SU-DHL-6 (cell line): ENCODE measurements at regions not wholly inside any gene's neighbourhood (a gene's known extent, or its start where the extent isn't known, plus 50 kb on each side); places are given as distances from the start of the nearest gene placed in this dataset.

Experiments used
- H2AFZ ChIP-seq: fragments of 200-600 bp; sonication (generic); 2 replicates; pipeline ENCODE4 v1.6.1; 2014; ENCODE audit warnings: low read depth, mild to moderate bottlenecking, moderate library complexity, mixed read lengths, antibody characterized with exemption, low read length; ENCODE audit not compliant: severe bottlenecking
- H3F3A ChIP-seq: fragments of 200-600 bp; shearing (Covaris generic); 2 replicates; pipeline ENCODE4 v1.6.0; 2016; ENCODE audit warnings: antibody characterized with exemption, mild to moderate bottlenecking; ENCODE audit not compliant: insufficient read depth
- H3K27ac ChIP-seq: fragments of 200-600 bp; sonication (generic); 2 replicates; pipeline ENCODE4 v1.5.1; 2016; ENCODE audit warnings: low read depth, mild to moderate bottlenecking, low read length, moderate library complexity, mixed read lengths
- H3K27me3 ChIP-seq: fragments of 200-600 bp; sonication (generic), shearing (Covaris generic); 2 replicates; pipeline ENCODE4 v1.6.0; 2014; ENCODE audit warnings: mild to moderate bottlenecking, low read length
- H3K36me3 ChIP-seq: fragments of 200-600 bp; sonication (generic); 2 replicates; pipeline ENCODE4 v1.6.1; 2014; ENCODE audit warnings: mild to moderate bottlenecking, low read length, mixed read lengths
- H3K4me2 ChIP-seq: fragments of 300-600, 200-600 bp; shearing (Covaris generic), sonication (generic); 2 replicates; pipeline ENCODE4 v1.6.0; 2014; ENCODE audit warnings: low read length, low read depth, mild to moderate bottlenecking; ENCODE audit not compliant: poor library complexity, severe bottlenecking
- H3K4me3 ChIP-seq: fragments of 200-600 bp; sonication (generic); 2 replicates; pipeline ENCODE4 v1.5.1; 2014; ENCODE audit warnings: antibody characterized with exemption, low read length, mild to moderate bottlenecking, mixed read lengths; ENCODE audit not compliant: insufficient read depth, poor library complexity, severe bottlenecking
- H3K79me2 ChIP-seq: fragments of 200-600 bp; sonication (generic); 2 replicates; pipeline ENCODE4 v1.6.1; 2014; ENCODE audit warnings: mild to moderate bottlenecking, low read length, moderate library complexity; ENCODE audit not compliant: insufficient read depth
- H3K9ac ChIP-seq: fragments of 200-600 bp; sonication (generic); 2 replicates; pipeline ENCODE4 v1.7.0; 2014; ENCODE audit warnings: mild to moderate bottlenecking, low read length
- H3K9me2 ChIP-seq: fragments of 200-600 bp; sonication (generic); replicated peaks from 2 replicates; pipeline ENCODE4 v1.6.1; 2014; ENCODE audit warnings: low read length; ENCODE audit not compliant: insufficient read depth
- H3K9me3 ChIP-seq: fragments of 200-600 bp; sonication (generic); 2 replicates; pipeline ENCODE4 v1.6.1; 2014; ENCODE audit warnings: low read length, mixed read lengths; ENCODE audit not compliant: insufficient read depth
- H4K20me1 ChIP-seq: fragments of 200-600 bp; sonication (generic); 2 replicates; pipeline ENCODE4 v1.6.1; 2014; ENCODE audit warnings: low read depth, mild to moderate bottlenecking, antibody characterized with exemption, low read length, moderate library complexity, mixed read lengths
- CTCF ChIP-seq: fragments of 200-600 bp; sonication (generic); IDR thresholded peaks from one replicate; pipeline ENCODE4 v1.5.1; 2017; ENCODE audit warnings: antibody characterized with exemption, mild to moderate bottlenecking, low read length, moderate library complexity; ENCODE audit not compliant: insufficient read depth, poor library complexity, severe bottlenecking
- EZH2phosphoT487 ChIP-seq: fragments of 200-600 bp; sonication (generic), shearing (Covaris generic); conservative IDR thresholded peaks from 2 replicates; pipeline ENCODE4 v1.6.1; 2018; ENCODE audit warnings: mild to moderate bottlenecking, antibody characterized with exemption, low read length, moderate library complexity, mixed read lengths

DNA sequence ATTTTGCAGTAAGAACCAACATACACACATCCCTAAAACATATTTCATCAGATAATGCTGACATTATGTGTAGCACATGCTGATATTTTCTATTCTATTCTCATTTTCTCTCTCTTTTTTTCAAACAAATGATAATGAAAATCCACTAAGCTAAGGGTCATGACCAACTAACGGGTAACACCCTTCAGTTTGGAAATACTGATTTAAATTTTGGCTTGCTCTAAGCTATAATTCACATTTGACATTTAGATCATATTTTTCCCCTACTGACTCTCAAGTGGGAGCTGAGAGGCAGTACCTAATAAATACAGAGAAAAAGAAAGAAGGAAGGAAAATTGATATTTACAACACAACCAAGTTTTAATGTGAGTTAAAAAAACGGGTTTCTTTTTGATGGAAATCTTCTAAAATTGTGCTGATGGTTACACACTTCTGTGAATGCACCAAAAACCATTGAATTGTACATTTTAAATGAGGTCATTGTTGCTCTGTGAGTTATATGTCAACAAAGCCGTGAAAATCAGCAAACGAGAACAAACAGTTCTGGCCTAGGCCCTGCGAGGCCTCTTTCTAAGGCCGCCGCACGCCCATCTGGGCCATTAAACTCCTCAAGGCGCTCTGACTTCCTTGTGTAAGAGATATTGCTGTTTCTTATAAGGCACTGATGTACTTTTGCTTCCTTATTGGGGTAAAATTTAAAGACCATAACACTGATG lies 124.2 kb downstream of the GALR1 start:
- H2AFZ ChIP-seq: no peak overlapping the region
- H3K27me3 ChIP-seq: no peaks in the 10 kb centered on the region
- TF ChIP-seq EZH2phosphoT487 (no peak), CTCF (no peak)
- H3K4me2 ChIP-seq: no peak overlapping the region
- no peaks in the 10 kb centered on the region for H3F3A ChIP-seq
- no peaks in the 10 kb centered on the region for H4K20me1 ChIP-seq
- H3K27ac ChIP-seq: no peak overlapping the region
- H3K9ac ChIP-seq: no peak overlapping the region
- H3K4me3 ChIP-seq: no peak overlapping the region
- no peaks in the 10 kb centered on the region for H3K79me2 ChIP-seq
- H3K9me2 ChIP-seq: no peaks in the 10 kb centered on the region
- H3K36me3 ChIP-seq: no peaks in the 10 kb centered on the region
- H3K9me3 ChIP-seq: no peaks in the 10 kb centered on the region

- Histone ChIP-seq H3K27me3 (no peaks in the 10 kb centered on the region), H3K4me2 (no peak overlapping the region), H3K36me3 (no peaks in the 10 kb centered on the region), H2AFZ (no peak overlapping the region), H3K9me3 (no peaks in the 10 kb centered on the region), H3K79me2 (no peaks in the 10 kb centered on the region), H3K27ac (no peak overlapping the region), H4K20me1 (no peaks in the 10 kb centered on the region), H3K9ac (no peak overlapping the region), H3K4me3 (no peak overlapping the region), H3K9me2 (no peaks in the 10 kb centered on the region), H3F3A (no peaks in the 10 kb centered on the region)
- TF ChIP-seq CTCF (no peak), EZH2phosphoT487 (no peak)
Measured at GRCh38 chr18:77374446-77374805, 124.8 kb downstream of the GALR1 start.

GRCh38 chr18:77376043-77376732 lies 126.5 kb downstream of the GALR1 start:
- H3F3A ChIP-seq: no peaks in the 10 kb centered on the region
- no peaks in the 10 kb centered on the region for H3K9me2 ChIP-seq
- H3K9ac ChIP-seq: no peak overlapping the region
- H2AFZ ChIP-seq: no peak overlapping the region
- H3K36me3 ChIP-seq: no peaks in the 10 kb centered on the region
- no peak overlapping the region for H3K4me2 ChIP-seq
- no peaks in the 10 kb centered on the region for H3K79me2 ChIP-seq
- TF ChIP-seq EZH2phosphoT487 (no peak), CTCF (no peak)
- H4K20me1 ChIP-seq: no peaks in the 10 kb centered on the region
- no peak overlapping the region for H3K4me3 ChIP-seq
- H3K9me3 ChIP-seq: no peaks in the 10 kb centered on the region
- H3K27me3 ChIP-seq: no peaks in the 10 kb centered on the region
- no peak overlapping the region for H3K27ac ChIP-seq
